ENCODE measurements at regions not wholly inside any gene's neighbourhood (a gene's known extent, or its start where the extent isn't known, plus 50 kb on each side); places are given as distances from the start of the nearest gene placed in this dataset.

DNA sequence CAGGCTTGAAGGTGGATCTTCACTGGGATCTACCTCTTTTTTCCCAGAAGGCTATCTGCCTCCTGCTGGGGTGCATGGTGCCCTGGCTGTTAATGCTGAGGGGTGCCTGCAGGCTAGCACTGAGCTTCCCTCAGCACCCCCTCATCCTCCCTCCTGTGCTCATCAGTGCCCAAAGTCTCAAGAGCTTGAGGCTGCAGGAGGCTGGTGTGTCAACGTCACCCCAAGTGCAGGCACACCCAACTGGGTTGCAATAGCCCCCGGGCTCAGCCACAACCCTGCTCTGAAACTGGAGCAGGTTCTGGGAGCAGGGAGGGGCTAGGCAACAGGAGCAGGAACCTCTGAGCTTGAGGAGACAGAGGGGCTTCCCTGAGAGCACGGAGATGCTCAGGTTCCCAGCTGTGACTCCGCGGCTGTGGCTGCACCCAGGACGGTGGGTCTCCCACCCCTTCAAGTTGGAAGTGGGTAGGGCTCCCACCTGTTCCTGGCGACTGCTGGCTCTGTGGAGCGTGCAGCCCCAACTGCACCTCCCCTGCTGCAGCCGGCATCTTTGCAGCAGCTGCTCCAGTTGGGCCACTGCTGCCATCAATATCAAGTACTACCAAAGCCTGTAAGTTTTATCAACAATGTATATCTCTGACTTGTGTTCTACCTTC lies 1266.6 kb upstream of the C9orf72 start:
- intact Hi-C loops (cut with micrococcal nuclease; ENCODE audit: unreplicated experiment): no loop called here
- Histone ChIP-seq H3K36me3 (replicated peaks in 1 of 2; ENCODE audit: control insufficient read depth in 1 of 2, insufficient read depth in 2 of 2, low read length in 2 of 2) (no peaks in the 10 kb centered on the region), H3K79me2 (ENCODE audit: insufficient read depth, low read length) (no peaks in the 10 kb centered on the region), H3K9me3 (ENCODE audit: low read length) (no peaks in the 10 kb centered on the region), H3K27me3 (ENCODE audit: control insufficient read depth in 1 of 2, insufficient read depth in 2 of 2, low read length in 2 of 2) (no peaks in the 10 kb centered on the region), H3K9ac (ENCODE audit: insufficient read depth, low read depth, low read length) (no peak overlapping the region), H4K20me1 (ENCODE audit: insufficient read depth, low read length) (no peaks in the 10 kb centered on the region), H3K27ac (ENCODE audit: extremely low read length, insufficient read depth, low read length) (no peak overlapping the region), H3K4me3 (replicated peaks in 1 of 3; ENCODE audit: insufficient read depth in 1 of 3, low read depth in 2 of 3, low read length in 3 of 3) (no peak overlapping the region), H3K4me1 (ENCODE audit: insufficient read depth, low read length) (no peaks in the 10 kb centered on the region), H3K4me2 (ENCODE audit: low read depth, low read length) (no peak overlapping the region), H2AFZ (ENCODE audit: low read length) (no peak overlapping the region)
- TF ChIP-seq MIXL1 (CRISPR knock-in tag; IDR thresholded peaks at IDR 0.05) (no peak), ADNP (CRISPR knock-in tag; IDR thresholded peaks at IDR 0.05) (no peak), ATF7 (IDR thresholded peaks at IDR 0.05) (no peak), ATF7 (CRISPR knock-in tag; IDR thresholded peaks at IDR 0.05) (no peak), SIN3B (IDR thresholded peaks at IDR 0.05; ENCODE audit: low read length) (no peak), CREM (IDR thresholded peaks at IDR 0.05) (no peak), CREM (CRISPR knock-in tag; IDR thresholded peaks at IDR 0.05) (no peak), TARDBP (CRISPR knock-in tag; IDR thresholded peaks at IDR 0.05) (no peak), ZFP36L2 (CRISPR knock-in tag; IDR thresholded peaks at IDR 0.05) (no peak), ZEB1 (IDR thresholded peaks at IDR 0.05; ENCODE audit: insufficient replicate concordance, low read depth) (no peak), KAT8 (CRISPR knock-in tag; IDR thresholded peaks at IDR 0.05) (no peak), ZNF230 (CRISPR knock-in tag; IDR thresholded peaks at IDR 0.05) (no peak), DPF2 (CRISPR knock-in tag; IDR thresholded peaks at IDR 0.05; ENCODE audit: borderline replicate concordance, low read depth) (no peak), ZNF367 (CRISPR knock-in tag; IDR thresholded peaks at IDR 0.05; ENCODE audit: borderline replicate concordance) (no peak), HNRNPH1 (optimal IDR thresholded peaks at IDR 0.05; ENCODE audit: low read depth, low read length) (no peak), ZNF274 (CRISPR knock-in tag; IDR thresholded peaks at IDR 0.05) (no peak), ZSCAN9 (CRISPR knock-in tag; IDR thresholded peaks at IDR 0.05; ENCODE audit: borderline replicate concordance) (no peak), ZFP82 (CRISPR knock-in tag; IDR thresholded peaks at IDR 0.05; ENCODE audit: borderline replicate concordance) (no peak), ZSCAN31 (CRISPR knock-in tag; IDR thresholded peaks at IDR 0.05; ENCODE audit: low read depth) (no peak)
- TF ChIP-seq, protein P1, sequence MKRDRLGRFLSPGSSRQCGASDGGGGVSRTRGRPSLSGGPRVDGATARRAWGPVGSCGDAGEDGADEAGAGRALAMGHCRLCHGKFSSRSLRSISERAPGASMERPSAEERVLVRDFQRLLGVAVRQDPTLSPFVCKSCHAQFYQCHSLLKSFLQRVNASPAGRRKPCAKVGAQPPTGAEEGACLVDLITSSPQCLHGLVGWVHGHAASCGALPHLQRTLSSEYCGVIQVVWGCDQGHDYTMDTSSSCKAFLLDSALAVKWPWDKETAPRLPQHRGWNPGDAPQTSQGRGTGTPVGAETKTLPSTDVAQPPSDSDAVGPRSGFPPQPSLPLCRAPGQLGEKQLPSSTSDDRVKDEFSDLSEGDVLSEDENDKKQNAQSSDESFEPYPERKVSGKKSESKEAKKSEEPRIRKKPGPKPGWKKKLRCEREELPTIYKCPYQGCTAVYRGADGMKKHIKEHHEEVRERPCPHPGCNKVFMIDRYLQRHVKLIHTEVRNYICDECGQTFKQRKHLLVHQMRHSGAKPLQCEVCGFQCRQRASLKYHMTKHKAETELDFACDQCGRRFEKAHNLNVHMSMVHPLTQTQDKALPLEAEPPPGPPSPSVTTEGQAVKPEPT (CRISPR knock-in tag; IDR thresholded peaks at IDR 0.05; ENCODE audit: low read depth): no peak
- BruUV-seq (replicated peaks): no TSS peak
- 42% methylated on average over 4 of the region's 9 CpGs for WGBS (ENCODE audit: low lambda C conversion rate)
- DNase-seq (ENCODE audit: low spot score) (no peak), FAIRE-seq (no peak), ATAC-seq (no peak)
- CTCF ChIA-PET (ENCODE audit: low intra/inter-chr PET ratio, low total read pairs): no interaction called here
- POLR2A ChIA-PET: no interaction called here
- in situ Hi-C loops (cut with HindIII; ENCODE audit: extremely low pct_ligation_motif_present, low pct_unique_long_range_greater_than_20kb): no loop called here
